Iris pigment epithelial cell (primary cell): ENCODE measurements at regions not wholly inside any gene's neighbourhood (a gene's known extent, or its start where the extent isn't known, plus 50 kb on each side); places are given as distances from the start of the nearest gene placed in this dataset.
"Not testable (repeated sequence)": the region's sequence is repeated elsewhere in the genome, so short reads cannot be mapped to it uniquely, and the experiment has no call there.

Source experiments
- DNase-seq: peaks from one replicate; pipeline ENCODE4 v3.0.0-alpha.2; 2011; ENCODE audit warnings: low read depth

DNA sequence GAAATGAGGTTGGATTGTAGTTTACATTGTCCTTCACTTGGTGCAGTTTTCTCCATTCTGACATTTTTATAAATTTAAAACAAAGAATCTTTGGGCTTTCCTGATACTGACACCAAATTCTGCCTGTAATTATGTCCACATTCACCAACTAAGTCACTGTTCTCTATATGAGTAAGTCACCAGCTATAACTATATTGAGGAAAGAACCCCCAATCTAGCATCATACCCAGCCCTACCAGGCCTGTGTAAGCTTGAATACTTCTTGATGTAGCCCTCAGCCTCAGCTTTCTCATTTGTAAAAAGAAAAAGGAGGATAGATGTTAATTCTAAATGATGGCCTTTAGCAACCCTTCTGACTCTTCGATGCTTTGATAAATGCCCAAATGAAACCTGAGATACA lies 112.7 kb upstream of the FST start:
- DNase-seq: no peak

DNA sequence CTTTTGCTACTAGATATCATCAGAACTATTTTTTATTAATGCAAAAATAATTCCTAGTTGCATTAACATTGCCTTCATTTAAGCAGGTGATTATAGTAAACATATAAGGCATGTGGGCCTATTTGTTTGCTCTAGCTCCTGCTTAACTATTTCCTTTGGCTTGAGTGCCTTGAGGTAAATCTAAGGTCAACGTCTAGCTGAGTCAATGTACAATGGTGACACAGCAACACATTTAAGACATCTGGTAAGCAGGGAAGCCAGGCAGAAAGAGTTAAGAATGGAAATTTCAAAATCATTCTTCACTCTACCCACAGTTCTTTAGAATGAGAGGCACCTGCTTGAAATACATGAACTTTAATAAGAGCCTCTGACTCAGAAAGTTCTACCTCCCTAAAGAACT lies 111.9 kb upstream of the FST start:
- DNase-seq: peak; percentile 83

DNA sequence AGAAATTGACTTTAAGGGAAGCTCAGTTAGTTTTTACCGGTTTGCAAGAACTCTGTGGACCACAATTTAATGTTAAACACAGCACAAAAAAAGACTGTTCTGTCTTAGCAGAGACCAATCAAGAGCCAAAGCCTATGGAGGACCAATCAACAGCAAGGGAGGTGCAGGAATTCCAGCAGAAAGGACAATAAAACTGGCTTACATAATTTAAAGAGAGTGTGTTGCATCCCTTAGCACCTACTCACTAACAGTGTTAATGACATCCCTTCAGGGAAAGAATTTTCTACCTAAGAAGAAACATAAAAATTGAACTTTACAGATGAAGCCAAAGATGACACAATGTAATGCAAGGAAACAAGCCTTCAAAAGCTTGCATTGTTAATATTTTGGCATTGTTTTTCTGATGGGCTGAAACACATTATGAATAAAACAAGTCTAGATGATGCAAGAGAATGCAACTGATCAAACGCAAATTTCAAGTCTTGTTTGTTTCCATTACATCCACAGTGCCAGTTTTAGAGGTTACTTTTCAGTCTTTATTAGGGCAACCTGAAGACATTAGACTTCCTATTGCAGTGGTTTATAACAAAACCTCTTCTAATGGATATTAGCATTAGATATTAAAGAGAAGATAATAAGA lies 111.3 kb upstream of the FST start:
- DNase-seq: no peak

GRCh38 chr5:53369681-53370080 lies 110.7 kb upstream of the FST start:
- no peak for DNase-seq

DNA sequence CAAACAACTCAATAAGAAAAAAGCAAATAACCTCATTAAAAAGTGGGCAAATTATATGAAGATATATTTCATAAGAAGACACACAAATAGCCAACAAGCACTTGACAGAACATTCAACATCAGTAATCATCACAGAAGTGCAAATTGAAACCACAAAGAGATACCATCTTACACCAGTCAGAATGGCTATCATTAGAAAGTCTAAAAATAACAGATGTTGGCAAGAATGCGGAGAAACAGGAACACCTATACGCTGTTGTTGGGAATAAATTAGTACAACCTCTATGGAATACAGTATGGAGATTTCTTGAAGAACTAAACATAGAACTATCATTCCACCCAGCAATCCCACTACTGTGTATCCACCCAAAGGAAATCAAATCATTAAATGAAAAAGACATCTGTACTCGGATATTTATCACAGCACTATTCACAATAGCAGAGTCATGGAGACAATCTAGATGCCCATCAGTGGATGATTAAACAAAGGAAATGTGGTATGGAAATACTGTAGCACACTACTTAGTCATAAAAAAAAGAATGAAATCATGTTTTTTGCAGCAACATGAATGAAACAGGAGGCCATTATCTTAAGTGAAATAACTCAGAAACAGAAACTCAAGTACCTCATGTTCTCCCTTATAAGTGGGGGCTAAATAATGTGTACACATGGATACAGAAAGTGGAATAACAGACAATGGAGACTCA lies 106.8 kb upstream of the FST start:
- DNase-seq: no peak

DNA sequence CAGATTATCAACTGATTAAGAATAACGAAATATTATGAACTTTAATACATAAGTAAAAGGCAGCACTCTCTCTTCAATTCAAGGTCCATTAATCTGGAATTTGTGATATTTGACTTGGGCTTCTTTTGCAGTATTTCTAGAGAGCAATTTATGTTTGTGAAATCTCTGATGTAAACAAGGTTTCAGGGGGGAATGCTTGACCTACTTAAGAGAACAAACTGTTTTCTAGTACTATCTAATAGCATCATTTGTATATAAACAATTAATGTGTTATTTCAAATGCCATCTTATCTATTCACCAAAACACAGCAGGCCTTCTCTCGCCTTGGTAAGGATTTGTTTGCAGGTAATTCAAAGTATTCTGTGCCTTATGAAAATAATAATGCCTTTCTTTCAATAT lies 103.6 kb upstream of the FST start:
- DNase-seq: peak; percentile 49

GRCh38 chr5:53378190-53378589 lies 102.2 kb upstream of the FST start:
- DNase-seq: no peak

DNA sequence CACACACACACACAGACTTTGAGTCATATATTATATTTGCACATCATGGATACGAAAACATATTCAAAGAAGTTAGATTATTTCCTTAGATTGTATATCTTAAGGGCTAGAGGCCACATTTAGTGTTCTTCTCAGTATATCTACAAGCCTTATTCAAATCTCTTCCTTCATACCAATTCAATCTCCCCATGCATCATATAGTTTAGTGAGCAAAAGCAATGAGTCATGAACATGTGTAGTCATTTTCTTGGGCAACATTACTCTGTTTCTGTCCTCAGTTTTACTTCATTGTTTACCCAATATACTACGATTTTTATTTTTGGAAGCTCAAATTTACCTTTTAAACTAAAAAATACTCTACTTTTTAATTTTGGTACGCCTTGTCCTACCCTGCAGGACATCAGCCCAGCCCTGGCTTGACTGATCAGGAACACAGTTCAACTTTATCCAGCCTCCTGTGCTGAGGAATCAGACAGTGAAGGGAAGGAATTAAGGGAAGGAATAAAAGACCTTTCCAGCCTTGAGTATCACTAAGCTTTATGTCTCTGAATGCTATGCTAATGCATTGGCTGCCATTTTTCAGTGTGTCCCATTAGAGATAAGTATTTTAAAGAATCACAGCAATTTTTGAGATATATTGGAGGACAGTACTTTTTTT lies 101.7 kb upstream of the FST start:
- DNase-seq: peak; percentile 86

- no peak for DNase-seq
These were observed 94.1 kb upstream of the FST start for GRCh38 chr5:53386341-53386740.

DNA sequence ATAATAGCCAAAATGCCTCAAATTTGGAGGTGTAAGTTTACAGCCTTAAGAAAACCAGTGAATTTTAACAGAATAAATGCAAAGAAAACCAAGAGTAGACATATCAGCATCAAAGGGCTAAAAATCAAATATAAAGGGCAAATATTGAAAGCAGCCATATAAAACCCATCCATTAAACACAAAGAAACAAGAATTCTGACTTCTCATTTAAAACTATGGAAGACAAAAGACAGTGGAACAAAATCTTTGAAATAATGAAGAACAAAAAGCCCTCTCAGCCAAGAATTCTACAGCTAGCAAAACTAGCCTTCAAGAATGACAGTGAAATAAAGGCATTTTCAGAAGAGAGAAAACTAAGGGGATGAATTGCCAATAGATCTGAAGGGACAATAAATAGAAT lies 91.3 kb upstream of the FST start:
- no peak for DNase-seq

DNA sequence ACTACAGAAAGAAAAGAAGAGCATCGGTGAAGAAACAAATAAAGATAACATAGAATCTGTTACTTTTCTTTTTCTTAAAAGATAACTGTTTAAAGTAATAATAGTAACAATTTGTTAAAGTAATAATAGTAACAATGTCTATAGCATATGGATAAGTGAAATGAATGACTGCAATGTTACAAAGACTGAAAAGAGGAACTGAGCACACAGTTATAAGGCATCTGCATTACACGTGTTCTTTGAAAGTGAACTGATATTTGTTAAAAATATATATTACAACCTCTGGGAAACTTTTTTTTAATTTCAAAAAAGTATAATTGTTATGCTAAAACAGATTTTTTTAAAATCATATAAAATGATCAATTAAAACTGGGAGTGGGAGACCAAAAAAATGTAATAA lies 88.4 kb upstream of the FST start:
- no peak for DNase-seq

DNA sequence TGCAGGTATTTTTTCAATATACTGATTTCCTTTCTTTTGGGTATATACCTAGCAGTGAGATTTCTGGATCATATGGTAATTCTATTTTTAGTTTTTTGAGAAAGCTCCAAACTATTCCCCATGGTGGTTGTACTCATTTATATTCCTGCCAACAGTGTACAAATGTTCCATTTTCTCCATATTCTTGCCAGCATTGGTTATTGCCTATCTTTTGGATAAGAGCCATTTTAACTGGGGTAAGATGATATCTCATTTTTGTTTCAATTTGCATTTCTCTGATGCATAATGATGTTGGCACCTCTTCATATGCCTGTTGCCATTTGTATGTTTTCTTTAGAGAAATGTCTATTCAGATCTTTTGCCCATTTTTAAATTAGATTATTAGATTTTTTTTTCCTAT lies 85.6 kb upstream of the FST start:
- DNase-seq: no peak

GRCh38 chr5:53397141-53397757 lies 83.2 kb upstream of the FST start:
- DNase-seq: no peak

DNA sequence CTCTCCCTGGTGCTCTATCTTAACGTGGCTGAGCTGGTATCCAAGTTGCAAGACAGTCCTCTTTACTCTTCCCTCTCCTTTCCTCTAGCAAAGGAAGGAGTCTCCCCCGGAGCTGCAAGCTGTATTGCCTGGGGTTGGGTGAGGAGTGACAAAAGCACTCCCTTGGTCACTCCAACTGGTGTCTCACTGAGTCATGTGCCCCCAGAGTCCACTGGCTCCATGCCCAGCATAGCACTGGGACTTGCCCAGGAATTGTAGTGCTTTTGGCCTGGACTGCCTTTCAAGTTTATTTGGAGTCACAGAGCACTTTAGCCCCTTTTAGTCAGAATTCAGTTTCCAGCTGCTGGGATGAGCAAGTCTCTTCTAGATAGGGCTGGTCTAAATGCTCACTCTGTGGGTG lies 82.6 kb upstream of the FST start:
- DNase-seq: peak; percentile 58

GRCh38 chr5:53399926-53400697 lies 80.3 kb upstream of the FST start:
- no peak for DNase-seq

GRCh38 chr5:53403291-53403690 lies 77.1 kb upstream of the FST start:
- DNase-seq: no peak

- DNase-seq: no peak
These were observed 76.7 kb upstream of the FST start for GRCh38 chr5:53403758-53404157.

GRCh38 chr5:53405396-53405795 lies 75.0 kb upstream of the FST start:
- DNase-seq: peak; percentile 61

DNA sequence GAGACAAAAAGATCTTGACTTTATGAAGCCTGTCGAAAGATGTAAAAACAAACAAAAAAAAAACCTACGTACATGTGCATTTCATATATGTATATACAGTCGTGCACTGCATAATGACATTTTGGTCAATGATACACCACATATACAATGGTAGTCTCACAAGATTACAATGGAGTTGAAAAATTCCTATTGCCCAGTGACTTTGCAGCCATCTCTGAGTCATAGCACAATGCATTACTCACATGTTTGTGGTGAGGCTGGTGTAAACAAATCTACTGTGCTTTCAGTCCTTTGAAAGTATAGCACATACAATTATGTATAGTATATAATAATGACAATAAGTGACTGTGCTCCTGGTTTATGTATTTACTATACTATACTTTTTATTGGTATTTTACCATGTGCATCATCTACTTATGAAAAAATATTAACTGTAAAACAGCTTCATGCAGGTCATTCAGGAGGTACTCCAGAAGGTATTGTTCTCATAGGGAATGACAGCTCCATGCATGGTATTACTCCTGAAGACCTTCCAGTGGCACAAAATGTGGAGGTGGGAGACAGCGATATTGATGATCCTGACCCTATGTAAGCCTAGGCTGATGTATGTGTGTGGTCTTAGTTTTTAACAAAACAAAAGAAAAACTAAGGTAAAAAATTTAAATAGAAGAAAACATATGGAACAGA lies 73.7 kb upstream of the FST start:
- peak; percentile 95 for DNase-seq

DNA sequence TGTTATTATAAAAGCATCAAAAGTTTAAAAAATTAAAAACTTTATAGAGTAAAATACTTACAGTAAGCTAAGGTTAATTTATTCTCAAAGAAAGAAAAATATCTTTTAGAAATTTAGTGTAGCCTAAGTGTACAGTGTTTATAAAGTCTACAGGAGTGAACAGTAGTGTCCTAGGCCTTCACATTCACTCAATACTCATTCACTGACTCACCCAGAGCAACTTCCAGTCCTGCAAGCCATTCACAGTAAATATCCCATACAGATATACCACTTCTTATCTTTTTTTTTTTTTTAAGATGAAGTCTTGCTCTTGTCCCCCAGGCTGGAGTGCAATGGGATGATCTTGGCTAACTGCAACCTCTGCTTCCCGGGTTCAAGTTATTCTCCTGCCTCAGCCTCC lies 73.1 kb upstream of the FST start:
- peak; percentile 93 for DNase-seq

DNA sequence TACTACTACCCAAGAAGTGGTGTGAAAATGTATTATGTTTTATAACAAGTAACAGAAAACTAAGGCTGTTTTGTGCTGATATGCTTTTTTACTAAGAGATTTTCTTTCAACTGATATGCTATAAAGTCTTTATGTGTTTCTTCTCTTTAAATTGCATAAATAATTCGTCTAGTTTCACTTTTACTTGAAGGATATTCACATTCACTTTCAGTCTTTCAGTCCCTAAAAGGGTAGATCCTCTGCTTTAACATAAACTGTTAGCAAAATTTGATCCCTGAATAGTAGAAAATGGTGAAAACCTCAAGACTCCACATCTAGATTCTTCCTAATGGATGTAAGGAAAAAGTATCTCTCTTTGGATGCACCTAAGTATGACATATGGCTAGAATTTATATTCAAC lies 69.0 kb upstream of the FST start:
- no peak for DNase-seq

- not testable (repeated sequence) for DNase-seq
These were observed 67.9 kb upstream of the FST start for GRCh38 chr5:53412499-53412898.
